Erythroblast (primary cell): ENCODE measurements at regions not wholly inside any gene's neighbourhood (a gene's known extent, or its start where the extent isn't known, plus 50 kb on each side); places are given as distances from the start of the nearest gene placed in this dataset.

Experiments used
- DNase-seq, 2 experiments: peaks; one replicate each; lab custom pipeline; 2025; lab: John Stamatoyannopoulos, UW
- GATA1 ChIP-seq: IDR thresholded peaks from 2 replicates; pipeline ENCODE4 v1.6.1; 2011; ENCODE audit warnings: low read depth, mild to moderate bottlenecking, control low read depth, low read length, moderate library complexity
- POLR2A ChIP-seq: IDR thresholded peaks from 2 replicates; pipeline ENCODE4 v1.6.1; 2011; ENCODE audit warnings: mild to moderate bottlenecking, low read length

- no peak for DNase-seq
Measured at GRCh38 chr6:235763-236360, 56.4 kb upstream of the DUSP22 start.

GRCh38 chr6:236519-236918 lies 55.8 kb upstream of the DUSP22 start:
- TF ChIP-seq POLR2A (no peak), GATA1 (no peak)
- DNase-seq = no peak

More at GRCh38 chr6:235763-236360, 56.4 kb upstream of the DUSP22 start:
- TF ChIP-seq GATA1 (no peak), POLR2A (no peak)

- TF ChIP-seq GATA1 = no peak
- no peak for TF ChIP-seq POLR2A
- no peak for DNase-seq
Measured at GRCh38 chr6:240151-240550, 52.1 kb upstream of the DUSP22 start.

- no peak for DNase-seq
- TF ChIP-seq POLR2A = no peak
- TF ChIP-seq GATA1 = no peak
Measured at GRCh38 chr6:241336-241865, 50.9 kb upstream of the DUSP22 start.
